ENCODE measurements at regions not wholly inside any gene's neighbourhood (a gene's known extent, or its start where the extent isn't known, plus 50 kb on each side); places are given as distances from the start of the nearest gene placed in this dataset.
A peak's percentile ranks its signal among the peaks of the same experiment; 100 is the strongest.

DNA sequence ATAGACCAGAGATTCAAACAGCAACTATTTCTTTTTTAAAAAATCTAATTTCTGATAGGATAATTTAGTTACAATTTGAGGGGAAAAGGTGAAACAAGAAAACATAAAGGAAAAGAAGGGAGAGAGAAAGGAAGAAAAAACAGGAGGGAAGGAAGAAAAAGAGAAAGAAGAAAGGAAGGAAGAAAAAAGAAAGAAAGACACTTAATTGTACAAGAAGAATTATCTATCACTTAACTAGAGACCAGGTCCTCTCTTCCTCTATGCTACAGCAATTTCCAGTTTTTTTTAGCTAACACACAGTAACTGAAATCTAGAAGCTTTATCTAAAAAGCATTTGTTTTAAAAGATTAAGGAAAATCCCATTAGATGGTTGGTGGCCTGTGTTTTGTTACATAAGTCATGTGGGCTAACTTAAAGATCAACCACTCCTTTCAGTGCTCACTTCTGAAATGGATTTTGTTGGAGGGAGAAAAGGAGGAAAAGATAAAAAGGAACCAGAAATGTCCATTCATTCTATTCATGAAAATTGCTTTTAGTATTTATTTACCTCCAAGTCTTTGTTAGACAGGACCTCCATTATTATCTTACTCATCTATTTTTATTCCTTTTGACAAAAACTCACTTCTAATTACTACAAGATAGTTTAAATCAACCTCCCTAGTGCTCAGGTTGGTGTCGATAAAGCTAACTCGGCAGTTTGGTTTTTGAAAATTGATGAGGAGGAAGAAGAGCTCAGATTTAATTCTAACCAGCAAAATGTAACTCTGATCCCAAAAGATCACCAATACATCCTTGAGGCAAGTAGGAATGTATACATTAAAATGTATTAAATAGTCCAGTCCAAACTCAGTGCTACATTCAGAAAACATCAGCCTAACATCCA is 251.5 kb upstream of the FN1 start:
- ATAC-seq (no peak), DNase-seq (no peak)
- H3K27ac Mint-ChIP-seq, result no peak overlapping the region
- peaks cover 8% of the 10 kb centered on the region for H3K4me1 Mint-ChIP-seq
- H3K36me3 Mint-ChIP-seq (ENCODE audit: low read depth), result no peaks in the 10 kb centered on the region
- H3K4me3 Mint-ChIP-seq, result no peak overlapping the region
- intact Hi-C loops (cut with DNase I, micrococcal nuclease), result no loop called here
- H3K27me3 Mint-ChIP-seq, result no peaks in the 10 kb centered on the region
- peaks cover 3% of the 10 kb centered on the region for H3K9me3 Mint-ChIP-seq (ENCODE audit: low read depth)
- ChIA-PET CTCF (interaction anchor here (0.5 kb wide), 1 partner anchor 55 kb away, joined by 3 read pairs; no protein-coding TSS in a partner anchor), POLR2A (no interaction called here)

GRCh38 chr2:215685238-215685990 is 249.5 kb upstream of the FN1 start:
- Mint-ChIP-seq H3K36me3 (ENCODE audit: low read depth) (no peaks in the 10 kb centered on the region), H3K4me3 (no peak overlapping the region), H3K4me1 (peaks cover 28% of the 10 kb centered on the region), H3K9me3 (ENCODE audit: low read depth) (peaks cover 3% of the 10 kb centered on the region), H3K27me3 (no peaks in the 10 kb centered on the region), H3K27ac (no peak overlapping the region)
- POLR2A ChIA-PET, result interaction anchor here (0.7 kb wide), 1 partner anchor 61 kb away, joined by 4 read pairs; no protein-coding TSS in a partner anchor
- DNase-seq, result no peak
- ATAC-seq, result no peak
- intact Hi-C loops (cut with DNase I, micrococcal nuclease), result no loop called here
- CTCF ChIA-PET, result interaction anchor here (0.5 to 1.0 kb wide), 3 partner anchors 26 to 140 kb away, joined by 3 read pairs; no protein-coding TSS in a partner anchor

- DNase-seq (no peak), ATAC-seq (no peak)
- no peaks in the 10 kb centered on the region for H3K27me3 Mint-ChIP-seq
- POLR2A ChIA-PET, result interaction anchor here (0.7 kb wide), 1 partner anchor 61 kb away, joined by 4 read pairs; no protein-coding TSS in a partner anchor
- CTCF ChIA-PET, result no interaction called here
- intact Hi-C loops (cut with DNase I, micrococcal nuclease), result loop anchor here (5.0 kb wide), 1 partner anchor 63 kb away; no protein-coding TSS in a partner anchor
- peaks cover 28% of the 10 kb centered on the region for H3K4me1 Mint-ChIP-seq
- peaks cover 3% of the 10 kb centered on the region for H3K9me3 Mint-ChIP-seq (ENCODE audit: low read depth)
- H3K4me3 Mint-ChIP-seq, result no peak overlapping the region
- no peak overlapping the region for H3K27ac Mint-ChIP-seq
- no peaks in the 10 kb centered on the region for H3K36me3 Mint-ChIP-seq (ENCODE audit: low read depth)
Measured at GRCh38 chr2:215684448-215685237, 248.8 kb upstream of the FN1 start.

- Mint-ChIP-seq H3K27me3 (no peaks in the 10 kb centered on the region), H3K4me1 (peaks cover 28% of the 10 kb centered on the region), H3K36me3 (ENCODE audit: low read depth) (no peaks in the 10 kb centered on the region), H3K4me3 (no peak overlapping the region), H3K9me3 (ENCODE audit: low read depth) (peaks cover 3% of the 10 kb centered on the region), H3K27ac (no peak overlapping the region)
- intact Hi-C loops (cut with DNase I, micrococcal nuclease), result loop anchor here (5.0 kb wide), 1 partner anchor 64 kb away; no protein-coding TSS in a partner anchor
- POLR2A ChIA-PET, result no interaction called here
- DNase-seq (no peak), ATAC-seq (no peak)
- CTCF ChIA-PET, result no interaction called here
Measured at GRCh38 chr2:215683295-215683694, 247.4 kb upstream of the FN1 start.

DNA sequence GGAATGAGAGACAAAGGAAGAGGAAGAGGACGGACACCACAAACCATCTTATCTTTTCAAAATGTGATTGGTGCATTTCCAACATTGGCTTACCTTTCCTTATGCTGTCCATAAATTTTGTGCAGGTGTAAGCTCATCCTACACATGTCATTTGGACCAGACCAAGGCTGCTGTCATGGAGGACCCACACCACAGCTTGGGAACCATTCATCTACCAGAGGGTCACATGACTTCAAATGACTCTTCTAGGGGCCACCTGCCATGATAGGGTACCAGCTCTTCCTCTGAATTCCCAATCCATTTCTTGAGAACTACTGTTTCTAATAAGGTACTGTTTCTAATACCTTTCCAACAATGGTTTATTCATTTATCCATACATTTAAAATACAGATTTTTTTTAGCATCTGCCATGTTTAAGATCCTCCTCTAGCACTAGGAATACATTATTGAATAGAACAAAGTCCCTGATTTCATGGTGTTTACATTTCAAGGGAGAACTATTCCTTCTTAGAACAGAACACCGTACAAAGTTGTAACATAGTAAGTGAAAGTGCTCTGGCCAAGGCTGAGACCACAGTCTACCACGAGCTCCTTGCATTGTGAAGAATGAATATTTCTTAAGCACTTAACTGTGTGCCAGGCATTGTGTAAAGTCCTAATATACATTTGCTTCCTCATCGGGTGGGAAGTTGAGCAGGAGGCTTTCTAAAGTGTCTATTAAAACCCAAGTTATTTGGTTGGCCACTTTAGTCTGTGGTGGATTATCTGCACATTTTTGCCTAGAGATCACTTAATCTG is 246.1 kb upstream of the FN1 start:
- Mint-ChIP-seq H3K4me3 (no peak overlapping the region), H3K27me3 (no peaks in the 10 kb centered on the region), H3K36me3 (ENCODE audit: low read depth) (no peaks in the 10 kb centered on the region), H3K9me3 (ENCODE audit: low read depth) (peaks cover 3% of the 10 kb centered on the region), H3K4me1 (peaks cover 38% of the 10 kb centered on the region), H3K27ac (no peak overlapping the region)
- DNase-seq, result no peak
- POLR2A ChIA-PET, result interaction anchor here (0.5 kb wide), 1 partner anchor 142 kb away, joined by 3 read pairs; no protein-coding TSS in a partner anchor
- ATAC-seq, result no peak
- CTCF ChIA-PET, result no interaction called here
- intact Hi-C loops (cut with DNase I, micrococcal nuclease), result loop anchor here (5.0 kb wide), 1 partner anchor 65 kb away; no protein-coding TSS in a partner anchor

- intact Hi-C loops (cut with DNase I, micrococcal nuclease), result loop anchor here (5.0 kb wide), 1 partner anchor 66 kb away; no protein-coding TSS in a partner anchor
- ChIA-PET POLR2A (interaction anchor here (0.5 kb wide), 1 partner anchor 141 kb away, joined by 3 read pairs; no protein-coding TSS in a partner anchor), CTCF (no interaction called here)
- H3K36me3 Mint-ChIP-seq (ENCODE audit: low read depth), result no peaks in the 10 kb centered on the region
- peak overlapping the region; percentile 75 for H3K27ac Mint-ChIP-seq
- H3K9me3 Mint-ChIP-seq (ENCODE audit: low read depth), result peaks cover 3% of the 10 kb centered on the region
- peak overlapping the region; percentile 3 for H3K4me3 Mint-ChIP-seq
- ATAC-seq, result peak; percentile 87
- peak; percentile 54 for DNase-seq
- no peaks in the 10 kb centered on the region for H3K27me3 Mint-ChIP-seq
- H3K4me1 Mint-ChIP-seq, result peaks cover 38% of the 10 kb centered on the region
Measured at GRCh38 chr2:215680605-215681598, 245.0 kb upstream of the FN1 start.

DNA sequence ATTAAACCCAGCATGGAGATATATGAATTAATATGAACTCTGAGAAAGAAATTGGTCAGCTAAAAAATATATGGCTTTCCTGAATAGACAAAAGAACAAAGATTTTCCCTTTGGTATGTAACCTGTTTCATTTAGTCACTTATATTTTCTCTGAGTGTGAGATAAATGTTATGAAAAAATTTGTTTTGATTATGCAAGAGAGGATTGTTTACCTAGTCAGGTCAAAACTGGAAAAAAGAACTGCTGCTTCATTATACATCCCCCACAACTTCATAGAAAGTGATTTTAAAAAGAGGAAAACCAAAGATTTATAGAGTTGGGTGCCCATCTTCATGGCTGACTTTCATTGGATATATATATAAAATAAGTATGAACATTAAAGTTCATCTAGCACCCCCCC is 242.2 kb upstream of the FN1 start:
- ChIA-PET POLR2A (no interaction called here), CTCF (interaction anchor here (0.8 kb wide), 1 partner anchor 689 kb away, joined by 3 read pairs; no protein-coding TSS in a partner anchor)
- H3K36me3 Mint-ChIP-seq (ENCODE audit: low read depth), result no peaks in the 10 kb centered on the region
- H3K27ac Mint-ChIP-seq, result no peak overlapping the region
- H3K9me3 Mint-ChIP-seq (ENCODE audit: low read depth), result peaks cover 1% of the 10 kb centered on the region
- intact Hi-C loops (cut with DNase I, micrococcal nuclease), result no loop called here
- ATAC-seq (no peak), DNase-seq (no peak)
- H3K27me3 Mint-ChIP-seq, result no peaks in the 10 kb centered on the region
- H3K4me1 Mint-ChIP-seq, result peaks cover 31% of the 10 kb centered on the region
- H3K4me3 Mint-ChIP-seq, result no peak overlapping the region

DNA sequence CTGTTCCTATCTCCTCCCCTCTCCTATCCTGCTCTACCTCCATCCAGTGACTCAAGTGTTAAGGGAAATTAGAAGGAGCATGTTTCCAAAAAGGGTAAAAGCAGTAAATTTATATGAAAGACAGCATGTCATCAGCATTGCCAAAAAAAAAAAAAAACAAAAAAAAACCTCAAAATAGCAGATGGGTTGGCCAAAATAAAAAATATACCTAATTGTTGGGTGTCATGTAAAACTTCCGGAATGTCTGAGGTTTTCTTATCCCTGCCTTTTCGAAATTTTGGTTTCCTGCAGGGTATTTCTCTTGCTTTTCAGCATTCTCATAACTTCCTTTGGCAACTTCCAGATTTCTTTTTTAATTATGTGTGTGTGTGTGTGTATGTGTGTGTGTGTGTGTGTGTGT is 241.6 kb upstream of the FN1 start:
- DNase-seq, result no peak
- peaks cover 31% of the 10 kb centered on the region for H3K4me1 Mint-ChIP-seq
- ChIA-PET POLR2A (no interaction called here), CTCF (no interaction called here)
- H3K27me3 Mint-ChIP-seq, result no peaks in the 10 kb centered on the region
- ATAC-seq, result no peak
- intact Hi-C loops (cut with DNase I, micrococcal nuclease), result no loop called here
- no peaks in the 10 kb centered on the region for H3K36me3 Mint-ChIP-seq (ENCODE audit: low read depth)
- H3K4me3 Mint-ChIP-seq, result no peak overlapping the region
- peaks cover 2% of the 10 kb centered on the region for H3K9me3 Mint-ChIP-seq (ENCODE audit: low read depth)
- H3K27ac Mint-ChIP-seq, result no peak overlapping the region

DNA sequence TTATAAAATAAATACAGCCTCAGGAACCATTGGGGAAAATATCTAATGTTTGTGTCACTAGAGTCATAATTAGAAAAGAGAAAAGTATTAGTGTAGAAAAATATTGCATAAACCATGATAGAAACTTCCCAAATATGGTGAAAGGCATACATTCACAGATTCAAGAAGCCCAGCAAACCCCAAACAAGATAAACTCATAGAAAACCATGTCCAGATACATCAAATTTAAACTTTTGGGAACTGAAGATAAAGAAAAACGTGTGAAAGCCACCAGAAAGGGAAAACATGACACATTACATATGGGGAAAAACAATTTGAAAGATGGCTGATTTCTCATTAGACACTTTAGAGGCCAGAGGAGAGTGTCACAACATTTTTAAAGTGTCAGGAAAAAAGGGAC is 236.5 kb upstream of the FN1 start:
- no peak for DNase-seq
- ChIA-PET POLR2A (no interaction called here), CTCF (no interaction called here)
- Mint-ChIP-seq H3K36me3 (ENCODE audit: low read depth) (no peaks in the 10 kb centered on the region), H3K9me3 (ENCODE audit: low read depth) (peaks cover 4% of the 10 kb centered on the region), H3K4me3 (no peak overlapping the region), H3K4me1 (peaks cover 2% of the 10 kb centered on the region), H3K27ac (no peak overlapping the region), H3K27me3 (no peaks in the 10 kb centered on the region)
- intact Hi-C loops (cut with DNase I, micrococcal nuclease), result no loop called here
- no peak for ATAC-seq

DNA sequence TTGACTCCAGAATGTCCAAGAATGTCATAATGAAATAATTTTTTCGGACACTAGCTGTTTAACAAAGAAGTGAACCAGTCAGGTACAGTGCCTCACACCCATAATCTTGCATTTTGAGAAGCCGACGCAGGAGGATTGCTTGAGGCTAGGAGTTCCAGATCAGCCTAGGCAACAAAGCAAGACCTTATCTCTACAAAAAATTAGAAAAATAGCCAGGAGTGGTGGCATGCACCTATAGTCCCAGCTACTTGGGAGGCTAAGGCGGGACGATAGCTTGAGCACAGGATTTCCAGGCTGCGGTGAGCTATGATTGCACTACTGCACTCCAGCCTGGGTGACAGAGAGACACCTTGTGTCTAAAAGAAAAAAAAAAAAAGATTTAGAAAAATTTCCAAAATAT is 235.8 kb upstream of the FN1 start:
- intact Hi-C loops (cut with DNase I, micrococcal nuclease), result no loop called here
- CTCF ChIA-PET, result interaction anchor here (0.8 kb wide), 1 partner anchor 17 kb away, joined by 3 read pairs; no protein-coding TSS in a partner anchor
- POLR2A ChIA-PET, result no interaction called here

More for the DNA sequence above, 235.8 kb upstream of the FN1 start:
- no peak for DNase-seq
- Mint-ChIP-seq H3K9me3 (ENCODE audit: low read depth) (peaks cover 4% of the 10 kb centered on the region), H3K4me1 (no peaks in the 10 kb centered on the region), H3K27ac (no peak overlapping the region), H3K4me3 (no peak overlapping the region), H3K36me3 (ENCODE audit: low read depth) (no peaks in the 10 kb centered on the region), H3K27me3 (peaks cover 2% of the 10 kb centered on the region)
- no peak for ATAC-seq
